ENCODE measurements at regions not wholly inside any gene's neighbourhood (a gene's known extent, or its start where the extent isn't known, plus 50 kb on each side); places are given as distances from the start of the nearest gene placed in this dataset.

GRCh38 chr9:28720746-28721145 lies 1147.5 kb upstream of the C9orf72 start:
- Histone ChIP-seq H2AFZ (ENCODE audit: low read length) (no peak overlapping the region), H4K20me1 (ENCODE audit: insufficient read depth, low read length) (no peaks in the 10 kb centered on the region), H3K27me3 (ENCODE audit: control insufficient read depth in 1 of 2, insufficient read depth in 2 of 2, low read length in 2 of 2) (no peaks in the 10 kb centered on the region), H3K4me1 (ENCODE audit: insufficient read depth, low read length) (no peaks in the 10 kb centered on the region), H3K36me3 (replicated peaks in 1 of 2; ENCODE audit: control insufficient read depth in 1 of 2, insufficient read depth in 2 of 2, low read length in 2 of 2) (no peaks in the 10 kb centered on the region), H3K9ac (ENCODE audit: insufficient read depth, low read depth, low read length) (no peak overlapping the region), H3K9me3 (ENCODE audit: low read length) (no peaks in the 10 kb centered on the region), H3K27ac (ENCODE audit: extremely low read length, insufficient read depth, low read length) (no peak overlapping the region), H3K79me2 (ENCODE audit: insufficient read depth, low read length) (no peaks in the 10 kb centered on the region), H3K4me3 (replicated peaks in 1 of 3; ENCODE audit: insufficient read depth in 1 of 3, low read depth in 2 of 3, low read length in 3 of 3) (no peak overlapping the region), H3K4me2 (ENCODE audit: low read depth, low read length) (no peak overlapping the region)
- in situ Hi-C loops (cut with HindIII; ENCODE audit: extremely low pct_ligation_motif_present, low pct_unique_long_range_greater_than_20kb): no loop called here
- DNase-seq (ENCODE audit: low spot score) (no peak), ATAC-seq (no peak), FAIRE-seq (no peak)
- no TSS peak for BruUV-seq (replicated peaks)
- ChIA-PET CTCF (ENCODE audit: low intra/inter-chr PET ratio, low total read pairs) (no interaction called here), POLR2A (no interaction called here)
- 0% methylated on average over 1 of the region's 1 CpG for WGBS (ENCODE audit: low lambda C conversion rate)
- intact Hi-C loops (cut with micrococcal nuclease; ENCODE audit: unreplicated experiment): no loop called here
- TF ChIP-seq HNRNPK (IDR thresholded peaks at IDR 0.05; ENCODE audit: low read depth, low read length, poor library complexity, severe bottlenecking): no peak
- no peak for TF ChIP-seq ATF7 (IDR thresholded peaks at IDR 0.05)
- no peak for TF ChIP-seq ATF7 (CRISPR knock-in tag; IDR thresholded peaks at IDR 0.05)
- TF ChIP-seq KAT7 (CRISPR knock-in tag; IDR thresholded peaks at IDR 0.05; ENCODE audit: borderline replicate concordance): no peak
- no peak for TF ChIP-seq FOXJ3 (CRISPR knock-in tag; IDR thresholded peaks at IDR 0.05; ENCODE audit: borderline replicate concordance)
- no peak for TF ChIP-seq TRIM22 (IDR thresholded peaks at IDR 0.05)

GRCh38 chr9:28730111-28730510 lies 1156.8 kb upstream of the C9orf72 start:
- H2AFZ ChIP-seq (ENCODE audit: low read length): no peak overlapping the region
- in situ Hi-C loops (cut with HindIII; ENCODE audit: extremely low pct_ligation_motif_present, low pct_unique_long_range_greater_than_20kb) (no loop called here), intact Hi-C loops (cut with micrococcal nuclease; ENCODE audit: unreplicated experiment) (no loop called here)
- no peak overlapping the region for H3K9ac ChIP-seq (ENCODE audit: insufficient read depth, low read depth, low read length)
- FAIRE-seq (no peak), DNase-seq (ENCODE audit: low spot score) (no peak), ATAC-seq (no peak)
- CTCF ChIA-PET (ENCODE audit: low intra/inter-chr PET ratio, low total read pairs): no interaction called here
- H4K20me1 ChIP-seq (ENCODE audit: insufficient read depth, low read length): no peaks in the 10 kb centered on the region
- BruUV-seq (replicated peaks): no TSS peak
- H3K4me1 ChIP-seq (ENCODE audit: insufficient read depth, low read length): no peaks in the 10 kb centered on the region
- 5% methylated on average over 2 of the region's 2 CpGs for WGBS (ENCODE audit: low lambda C conversion rate)
- H3K79me2 ChIP-seq (ENCODE audit: insufficient read depth, low read length): no peaks in the 10 kb centered on the region
- no peak overlapping the region for H3K4me3 ChIP-seq (replicated peaks in 1 of 3; ENCODE audit: insufficient read depth in 1 of 3, low read depth in 2 of 3, low read length in 3 of 3)
- POLR2A ChIA-PET: no interaction called here
- H3K4me2 ChIP-seq (ENCODE audit: low read depth, low read length): no peak overlapping the region
- H3K27ac ChIP-seq (ENCODE audit: extremely low read length, insufficient read depth, low read length): no peak overlapping the region
- no peaks in the 10 kb centered on the region for H3K9me3 ChIP-seq (ENCODE audit: low read length)
- no peaks in the 10 kb centered on the region for H3K27me3 ChIP-seq (ENCODE audit: control insufficient read depth in 1 of 2, insufficient read depth in 2 of 2, low read length in 2 of 2)
- no peaks in the 10 kb centered on the region for H3K36me3 ChIP-seq (replicated peaks in 1 of 2; ENCODE audit: control insufficient read depth in 1 of 2, insufficient read depth in 2 of 2, low read length in 2 of 2)
- TF ChIP-seq FOSL2 (CRISPR knock-in tag; IDR thresholded peaks at IDR 0.05) (no peak), HOXD1 (CRISPR knock-in tag; IDR thresholded peaks at IDR 0.05) (no peak), MAFK (conservative IDR thresholded peaks at IDR 0.05 in 1 of 2, IDR thresholded peaks at IDR 0.05 in 1 of 2; ENCODE audit: low read length in 2 of 2) (no peak), IRF2 (CRISPR knock-in tag; IDR thresholded peaks at IDR 0.05) (no peak), YEATS4 (CRISPR knock-in tag; IDR thresholded peaks at IDR 0.05; ENCODE audit: borderline replicate concordance) (no peak), ZBED4 (CRISPR knock-in tag; IDR thresholded peaks at IDR 0.05; ENCODE audit: borderline replicate concordance) (no peak), NRL (CRISPR knock-in tag; IDR thresholded peaks at IDR 0.05; ENCODE audit: borderline replicate concordance) (no peak), ZNF550 (CRISPR knock-in tag; IDR thresholded peaks at IDR 0.05; ENCODE audit: borderline replicate concordance) (no peak), SP5 (CRISPR knock-in tag; IDR thresholded peaks at IDR 0.05; ENCODE audit: borderline replicate concordance, low read depth) (no peak)
